Fibroblast of lung (primary cell): ENCODE measurements at regions not wholly inside any gene's neighbourhood (a gene's known extent, or its start where the extent isn't known, plus 50 kb on each side); places are given as distances from the start of the nearest gene placed in this dataset.

Source experiments
- EZH2 ChIP-seq: IDR thresholded peaks from 2 replicates; pipeline ENCODE4 v1.5.1; 2012; ENCODE audit warnings: low read length, control low read depth, mild to moderate bottlenecking; ENCODE audit errors: missing control alignments
- TF ChIP-seq, protein P1 (sequence below), 2 donors: IDR thresholded peaks in 1 of 2; conservative IDR thresholded peaks in 1 of 2; 1 replicate in 1 of 2; 2 replicates in 1 of 2; pipeline ENCODE4 v1.5.1; 2011 to 2012; ENCODE audit warnings: low read length in 2 of 2, control low read depth in 1 of 2, inconsistent platforms in 1 of 2, low read depth in 1 of 2, mild to moderate bottlenecking in 1 of 2

DNA sequence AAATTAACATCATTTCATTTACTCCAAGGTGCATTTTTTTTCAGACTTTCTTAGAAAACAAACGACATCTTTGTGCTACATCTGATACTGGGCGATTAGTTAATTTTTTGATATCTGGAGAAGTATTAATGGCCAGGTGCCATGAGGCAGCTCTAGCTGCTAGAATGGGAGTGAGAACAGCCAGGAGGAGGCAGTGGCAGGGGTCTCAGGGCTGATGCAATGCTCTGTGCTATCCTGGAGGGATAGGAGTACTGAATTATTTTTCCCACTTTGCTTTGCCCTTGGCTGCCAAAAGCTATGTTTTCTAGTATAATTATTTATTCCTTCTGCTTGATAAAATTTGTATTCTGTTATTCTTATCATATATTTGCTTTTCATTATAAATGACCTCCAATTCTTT is 133.6 kb upstream of the NOX3 start:
- TF ChIP-seq, protein P1, sequence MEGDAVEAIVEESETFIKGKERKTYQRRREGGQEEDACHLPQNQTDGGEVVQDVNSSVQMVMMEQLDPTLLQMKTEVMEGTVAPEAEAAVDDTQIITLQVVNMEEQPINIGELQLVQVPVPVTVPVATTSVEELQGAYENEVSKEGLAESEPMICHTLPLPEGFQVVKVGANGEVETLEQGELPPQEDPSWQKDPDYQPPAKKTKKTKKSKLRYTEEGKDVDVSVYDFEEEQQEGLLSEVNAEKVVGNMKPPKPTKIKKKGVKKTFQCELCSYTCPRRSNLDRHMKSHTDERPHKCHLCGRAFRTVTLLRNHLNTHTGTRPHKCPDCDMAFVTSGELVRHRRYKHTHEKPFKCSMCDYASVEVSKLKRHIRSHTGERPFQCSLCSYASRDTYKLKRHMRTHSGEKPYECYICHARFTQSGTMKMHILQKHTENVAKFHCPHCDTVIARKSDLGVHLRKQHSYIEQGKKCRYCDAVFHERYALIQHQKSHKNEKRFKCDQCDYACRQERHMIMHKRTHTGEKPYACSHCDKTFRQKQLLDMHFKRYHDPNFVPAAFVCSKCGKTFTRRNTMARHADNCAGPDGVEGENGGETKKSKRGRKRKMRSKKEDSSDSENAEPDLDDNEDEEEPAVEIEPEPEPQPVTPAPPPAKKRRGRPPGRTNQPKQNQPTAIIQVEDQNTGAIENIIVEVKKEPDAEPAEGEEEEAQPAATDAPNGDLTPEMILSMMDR (conservative IDR thresholded peaks at IDR 0.05 in 1 of 2, IDR thresholded peaks at IDR 0.05 in 1 of 2; ENCODE audit: low read depth in 1 of 2, low read length in 2 of 2): no peak
- no peak for TF ChIP-seq EZH2
